ACC112 (cell line): ENCODE measurements at regions not wholly inside any gene's neighbourhood (a gene's known extent, or its start where the extent isn't known, plus 50 kb on each side); places are given as distances from the start of the nearest gene placed in this dataset.
"Not testable (repeated sequence)": the region's sequence is repeated elsewhere in the genome, so short reads cannot be mapped to it uniquely, and the experiment has no call there.

Experiments used
- H2AFZ ChIP-seq: fragments of 200-600 bp; sonication (generic); one replicate; pipeline ENCODE4 v1.6.0; 2017; ENCODE audit warnings: antibody characterized with exemption, low read length; ENCODE audit not compliant: unreplicated experiment
- H3K27ac ChIP-seq: fragments of 200-600 bp; sonication (generic); 2 replicates; pipeline ENCODE4 v1.5.1; 2014; ENCODE audit warnings: low read depth, mild to moderate bottlenecking, antibody characterized with exemption, low read length, moderate library complexity
- H3K27me3 ChIP-seq: fragments of 200-600 bp; sonication (generic); 2 replicates; pipeline ENCODE4 v1.6.1; 2014; ENCODE audit warnings: mild to moderate bottlenecking, antibody characterized with exemption, low read length, moderate library complexity, mixed read lengths; ENCODE audit not compliant: insufficient read depth
- H3K36me3 ChIP-seq: fragments of 200-600 bp; sonication (generic); 2 replicates; pipeline ENCODE4 v1.6.1; 2016; ENCODE audit warnings: mild to moderate bottlenecking, antibody characterized with exemption, low read length, moderate library complexity, mixed read lengths; ENCODE audit not compliant: insufficient read depth
- H3K4me1 ChIP-seq: fragments of 200-600 bp; sonication (generic); one replicate; pipeline ENCODE4 v1.6.1; 2016; ENCODE audit warnings: low read length, mixed read lengths; ENCODE audit not compliant: insufficient read depth, unreplicated experiment, control insufficient read depth
- H3K4me3 ChIP-seq: fragments of 200-600 bp; sonication (generic); 2 replicates; pipeline ENCODE4 v1.5.1; 2014; ENCODE audit warnings: mild to moderate bottlenecking, low read depth, low read length
- H3K79me2 ChIP-seq: fragments of 200-600 bp; sonication (generic); one replicate; pipeline ENCODE4 v1.6.0; 2016; ENCODE audit warnings: low read length; ENCODE audit not compliant: control insufficient read depth, unreplicated experiment, insufficient read depth

DNA sequence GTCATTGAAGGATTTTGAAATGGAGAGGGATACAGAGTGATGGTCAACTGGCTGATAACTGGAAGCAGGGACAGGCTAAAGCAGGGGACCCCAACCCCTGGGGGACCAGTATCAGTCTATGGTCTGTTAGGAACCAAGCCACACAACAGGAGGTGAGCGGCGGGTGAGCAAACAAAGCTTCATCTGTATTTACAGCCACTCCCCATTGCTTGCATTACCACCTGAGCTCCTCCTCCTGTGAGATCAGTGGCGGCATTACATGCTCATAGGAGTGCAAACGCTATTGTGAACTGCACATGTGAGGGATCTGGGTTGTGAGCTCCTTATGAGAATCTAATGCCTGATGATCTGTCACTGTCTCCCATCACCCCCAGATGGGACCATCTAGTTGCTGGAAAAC, 407.9 kb downstream of the BUD13 start:
- not testable (repeated sequence) for H3K36me3 ChIP-seq, H3K4me1 ChIP-seq, H2AFZ ChIP-seq, H3K79me2 ChIP-seq, H3K4me3 ChIP-seq, H3K27ac ChIP-seq, H3K27me3 ChIP-seq

DNA sequence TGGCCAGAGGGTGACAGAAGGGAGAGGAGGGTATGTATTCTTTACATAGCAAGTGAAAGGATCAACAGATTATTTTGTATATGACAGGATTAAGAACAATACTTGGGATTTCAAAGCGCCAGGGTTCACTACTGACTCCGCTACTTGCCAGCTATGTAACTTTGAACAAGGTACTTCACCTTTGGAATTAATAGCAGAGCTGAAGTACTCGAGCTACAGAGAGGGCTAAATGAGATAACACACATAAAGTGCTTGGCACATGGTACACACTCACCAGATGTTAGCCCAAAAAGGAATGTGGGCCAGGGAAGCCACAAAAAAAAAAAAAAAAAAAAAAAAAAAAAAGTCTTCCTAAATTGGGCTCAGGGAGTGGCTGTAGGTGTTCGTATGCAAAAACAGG, 408.4 kb downstream of the BUD13 start:
- no peaks in the 10 kb centered on the region for H3K27me3 ChIP-seq
- no peak overlapping the region for H3K4me3 ChIP-seq
- no peak overlapping the region for H3K27ac ChIP-seq
- no peaks in the 10 kb centered on the region for H3K79me2 ChIP-seq
- no peak overlapping the region for H2AFZ ChIP-seq
- H3K4me1 ChIP-seq: no peaks in the 10 kb centered on the region
- no peaks in the 10 kb centered on the region for H3K36me3 ChIP-seq

DNA sequence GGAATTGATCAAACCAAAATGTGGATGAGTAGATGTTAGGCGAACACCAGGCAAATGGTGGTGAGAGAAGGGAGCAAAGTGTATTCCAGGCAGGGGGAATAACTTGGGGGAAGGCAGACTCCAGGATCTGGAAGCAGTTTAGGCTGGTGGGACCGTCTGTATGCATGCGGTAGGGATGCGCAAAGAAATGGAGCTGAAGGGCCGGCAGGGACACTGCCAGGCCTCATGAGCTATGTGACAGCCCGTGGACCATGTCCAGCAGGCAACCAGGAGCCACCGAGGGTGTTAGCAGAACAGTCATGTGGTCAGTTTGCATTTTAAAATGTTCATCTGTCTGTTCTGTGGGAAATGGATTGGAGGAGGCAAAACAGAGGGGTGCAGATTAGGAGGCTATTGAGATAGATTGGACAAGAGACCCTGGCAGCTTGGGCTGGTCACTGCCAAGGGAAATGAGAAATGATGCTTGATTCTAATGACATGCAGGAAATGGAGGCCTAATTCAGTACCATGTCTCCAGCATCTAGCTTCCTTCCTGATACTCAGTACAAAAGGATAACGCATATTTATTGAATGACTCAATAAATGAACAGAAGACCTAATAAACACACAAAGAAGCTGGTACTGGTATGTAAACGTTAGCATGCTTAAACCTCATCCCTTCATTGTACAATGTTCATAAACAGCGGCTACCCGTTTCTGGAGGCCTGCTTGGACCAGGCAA, 412.4 kb downstream of the BUD13 start:
- Histone ChIP-seq H3K36me3 (no peaks in the 10 kb centered on the region), H3K27ac (no peak overlapping the region), H3K27me3 (no peaks in the 10 kb centered on the region), H3K4me1 (no peaks in the 10 kb centered on the region), H3K4me3 (no peak overlapping the region), H3K79me2 (no peaks in the 10 kb centered on the region), H2AFZ (no peak overlapping the region)

DNA sequence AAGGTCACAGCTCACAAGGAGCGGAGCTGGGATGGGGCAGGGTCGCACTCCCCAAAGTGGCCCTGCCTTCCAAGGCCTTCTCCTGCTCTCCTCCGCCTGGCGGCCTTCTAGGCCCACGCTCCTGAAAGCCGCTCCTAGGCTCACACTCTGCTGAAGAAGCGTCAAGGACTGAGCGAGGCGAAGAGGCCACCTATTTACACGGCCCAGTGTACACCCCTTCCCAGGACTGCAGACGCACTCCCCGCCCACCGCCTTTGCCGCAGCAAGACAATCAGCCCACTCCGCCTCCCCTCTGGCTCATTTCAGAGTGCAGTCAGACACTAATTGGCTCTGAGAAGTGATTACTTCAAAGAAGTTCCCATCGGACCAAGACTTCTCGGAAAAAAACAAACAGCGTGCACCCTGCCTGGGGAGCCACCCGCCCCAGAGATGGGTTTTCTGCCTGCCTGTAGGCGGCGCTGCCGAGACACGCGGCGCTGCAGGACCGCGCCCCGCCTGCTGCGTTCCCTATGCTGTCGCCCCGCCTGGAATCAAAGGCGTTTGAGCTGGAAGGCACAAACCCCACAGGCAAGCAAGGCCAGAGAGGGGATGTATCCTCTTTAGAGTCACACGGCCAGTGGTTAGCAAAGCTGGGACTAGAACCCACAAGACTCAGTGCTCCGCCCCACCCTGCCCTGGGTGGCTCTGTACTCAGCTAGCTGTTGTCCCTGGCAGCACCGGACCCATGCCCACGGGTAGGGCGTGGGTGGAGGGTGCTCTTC, 414.8 kb downstream of the BUD13 start:
- no peaks in the 10 kb centered on the region for H3K4me1 ChIP-seq
- no peak overlapping the region for H2AFZ ChIP-seq
- no peaks in the 10 kb centered on the region for H3K36me3 ChIP-seq

DNA sequence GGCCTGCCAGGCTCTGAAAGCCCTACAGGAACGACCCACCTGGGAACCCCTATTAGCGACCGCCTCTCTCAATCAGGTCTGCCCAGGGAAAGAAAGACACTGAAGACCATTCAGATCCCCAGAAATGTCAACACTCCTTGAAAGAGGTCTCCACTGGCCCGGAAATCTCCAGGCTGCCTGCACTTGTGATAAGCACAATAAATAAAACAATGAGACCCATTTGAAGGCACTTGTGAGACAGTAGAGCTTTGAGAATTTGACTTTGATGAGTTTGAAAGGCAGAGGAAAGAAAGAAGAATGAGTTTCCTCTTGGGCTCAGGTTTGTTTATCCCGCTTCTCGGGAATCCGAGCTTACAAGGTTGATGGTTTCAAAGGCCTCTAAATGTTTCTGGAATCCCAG, 416.3 kb downstream of the BUD13 start:
- no peaks in the 10 kb centered on the region for H3K4me1 ChIP-seq
- H3K27ac ChIP-seq: no peak overlapping the region
- H3K36me3 ChIP-seq: no peaks in the 10 kb centered on the region
- H2AFZ ChIP-seq: no peak overlapping the region
- H3K27me3 ChIP-seq: no peaks in the 10 kb centered on the region
- H3K4me3 ChIP-seq: no peak overlapping the region
- H3K79me2 ChIP-seq: no peaks in the 10 kb centered on the region

More for the DNA sequence above, 414.8 kb downstream of the BUD13 start:
- Histone ChIP-seq H3K4me3 (no peak overlapping the region), H3K27me3 (no peaks in the 10 kb centered on the region), H3K79me2 (no peaks in the 10 kb centered on the region), H3K27ac (no peak overlapping the region)

DNA sequence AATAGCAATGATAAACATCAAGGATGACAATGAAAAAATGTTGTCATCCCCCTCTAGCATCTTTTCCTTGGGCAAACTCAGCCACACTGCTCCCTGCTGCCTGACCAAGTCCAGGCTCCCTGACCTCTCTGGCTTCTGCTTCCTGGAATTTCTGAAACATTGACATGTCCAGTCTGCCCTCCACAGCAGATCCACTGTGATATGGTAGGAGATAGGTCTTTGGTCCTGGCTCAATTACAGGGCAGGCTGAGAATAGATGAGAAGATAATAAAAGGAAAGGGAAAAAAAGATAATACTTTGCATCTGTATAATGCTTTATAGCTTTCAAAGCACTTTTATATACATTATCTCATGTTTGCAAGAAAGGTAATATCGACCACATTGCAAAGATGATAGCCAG, 417.7 kb downstream of the BUD13 start:
- Histone ChIP-seq H3K79me2 (no peaks in the 10 kb centered on the region), H3K4me1 (no peaks in the 10 kb centered on the region), H3K36me3 (no peaks in the 10 kb centered on the region), H3K4me3 (no peak overlapping the region), H3K27me3 (no peaks in the 10 kb centered on the region), H3K27ac (no peak overlapping the region), H2AFZ (no peak overlapping the region)

DNA sequence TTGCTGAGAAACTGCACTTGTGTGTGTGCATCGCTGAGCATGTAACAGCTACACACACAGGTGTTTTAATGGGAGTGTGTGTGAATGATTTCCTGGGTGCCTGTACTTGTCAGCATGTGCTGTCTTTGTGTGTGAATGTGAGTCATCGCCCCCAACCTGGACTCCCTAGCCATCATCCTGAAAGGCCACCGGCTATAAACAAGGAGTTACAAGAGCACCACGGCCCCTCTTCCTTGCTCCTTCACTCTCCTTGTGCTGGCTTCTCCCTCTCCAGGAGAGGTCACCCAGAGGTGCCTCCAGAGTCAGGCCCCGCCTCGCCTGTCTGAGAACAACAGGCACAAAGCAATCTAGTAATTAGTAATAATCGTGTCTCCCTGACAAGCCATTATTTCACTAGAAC, 419.2 kb downstream of the BUD13 start:
- H3K27me3 ChIP-seq: no peaks in the 10 kb centered on the region
- no peaks in the 10 kb centered on the region for H3K4me1 ChIP-seq
- H3K36me3 ChIP-seq: no peaks in the 10 kb centered on the region
- H3K79me2 ChIP-seq: no peaks in the 10 kb centered on the region
- H2AFZ ChIP-seq: no peak overlapping the region
- no peak overlapping the region for H3K27ac ChIP-seq
- no peak overlapping the region for H3K4me3 ChIP-seq

DNA sequence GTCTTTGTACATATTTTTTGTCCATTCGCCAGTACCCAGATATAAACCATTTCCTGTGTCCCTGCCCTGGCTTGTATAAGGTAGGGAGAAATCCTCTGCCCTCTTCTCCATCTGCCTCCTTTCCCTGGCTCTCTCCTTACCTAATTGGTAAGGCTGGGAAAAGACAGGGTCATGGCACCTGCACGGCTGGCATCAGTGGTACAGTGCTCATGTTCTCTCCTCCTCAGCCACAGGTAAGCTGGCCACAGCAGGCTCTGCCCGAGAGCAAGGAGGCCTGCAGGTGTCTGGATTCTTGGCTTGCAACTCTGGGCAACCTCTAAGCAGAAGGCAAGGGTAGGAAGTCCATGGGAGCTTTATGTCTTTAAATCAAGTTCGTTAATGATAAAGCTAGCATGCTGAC, 419.9 kb downstream of the BUD13 start:
- no peaks in the 10 kb centered on the region for H3K79me2 ChIP-seq
- H3K36me3 ChIP-seq: no peaks in the 10 kb centered on the region
- no peak overlapping the region for H3K27ac ChIP-seq
- no peaks in the 10 kb centered on the region for H3K27me3 ChIP-seq
- H3K4me3 ChIP-seq: no peak overlapping the region
- H2AFZ ChIP-seq: no peak overlapping the region
- H3K4me1 ChIP-seq: no peaks in the 10 kb centered on the region

DNA sequence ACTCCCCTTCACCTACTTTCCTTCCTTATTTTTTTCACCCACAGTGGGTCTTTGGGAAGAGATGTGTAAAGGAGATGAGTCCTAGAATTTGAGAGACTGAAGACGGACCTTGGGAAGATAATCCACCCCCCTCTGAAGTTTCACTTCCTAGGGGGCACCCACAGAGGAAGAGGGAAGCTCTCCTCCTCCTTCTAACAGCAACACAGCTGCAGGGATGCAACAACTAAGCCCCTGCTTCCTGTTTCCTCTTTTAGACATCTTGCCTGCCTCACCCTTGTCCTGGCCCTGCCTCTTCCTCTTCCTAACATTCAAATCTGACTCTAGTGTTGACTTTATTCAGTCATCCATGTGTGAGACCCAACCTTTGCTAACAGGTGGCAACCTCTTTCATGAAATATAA, 424.6 kb downstream of the BUD13 start:
- H3K4me3 ChIP-seq: no peak overlapping the region

DNA sequence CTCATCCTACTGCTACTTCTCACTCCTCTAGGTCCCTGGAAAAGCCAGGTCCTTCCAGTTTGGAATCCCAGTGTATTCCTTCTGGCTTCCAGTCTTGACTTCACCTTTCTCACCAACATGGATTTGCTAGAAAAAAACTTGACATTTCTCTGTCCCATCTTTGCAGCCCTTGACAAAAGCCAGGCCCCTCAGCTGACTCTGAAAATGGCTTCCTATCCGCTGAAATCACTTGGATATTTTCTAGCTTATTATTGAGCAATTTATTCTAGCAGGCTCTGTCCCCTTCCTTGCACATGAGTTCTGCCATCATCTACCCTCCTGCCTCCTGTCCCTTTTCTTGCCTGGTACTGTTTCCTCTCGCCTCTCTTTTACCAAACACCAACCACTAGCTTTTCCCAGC, 427.2 kb downstream of the BUD13 start:
- no peaks in the 10 kb centered on the region for H3K4me1 ChIP-seq
- no peaks in the 10 kb centered on the region for H3K36me3 ChIP-seq
- H3K4me3 ChIP-seq: no peak overlapping the region
- no peak overlapping the region for H2AFZ ChIP-seq
- H3K79me2 ChIP-seq: no peaks in the 10 kb centered on the region
- no peak overlapping the region for H3K27ac ChIP-seq
- no peaks in the 10 kb centered on the region for H3K27me3 ChIP-seq

More for the DNA sequence above, 424.6 kb downstream of the BUD13 start:
- Histone ChIP-seq H3K27ac (no peak overlapping the region), H3K27me3 (no peaks in the 10 kb centered on the region), H3K79me2 (no peaks in the 10 kb centered on the region), H2AFZ (no peak overlapping the region), H3K4me1 (no peaks in the 10 kb centered on the region), H3K36me3 (no peaks in the 10 kb centered on the region)

DNA sequence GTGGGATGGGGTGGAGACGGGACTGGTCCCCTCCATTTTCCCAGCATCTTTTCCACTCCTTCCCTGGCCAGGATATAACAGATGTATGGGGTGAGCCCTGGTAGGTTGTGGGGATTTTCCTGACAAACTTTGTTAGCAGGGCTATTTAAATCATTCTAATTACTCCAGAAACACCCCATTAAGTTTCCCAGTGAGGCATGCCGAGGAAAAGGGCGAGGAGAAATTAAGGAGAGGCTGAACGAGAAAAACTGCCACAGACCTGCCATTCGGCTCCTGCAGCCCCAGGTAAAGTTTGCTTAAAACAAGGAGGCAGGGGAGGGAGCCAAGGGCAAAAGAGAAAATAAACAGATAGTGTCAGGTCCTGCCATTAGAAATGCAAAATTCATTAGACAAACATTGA, 428.2 kb downstream of the BUD13 start:
- no peaks in the 10 kb centered on the region for H3K36me3 ChIP-seq
- H2AFZ ChIP-seq: no peak overlapping the region
- no peak overlapping the region for H3K27ac ChIP-seq
- H3K4me1 ChIP-seq: no peaks in the 10 kb centered on the region
- H3K27me3 ChIP-seq: no peaks in the 10 kb centered on the region
- no peak overlapping the region for H3K4me3 ChIP-seq
- H3K79me2 ChIP-seq: no peaks in the 10 kb centered on the region
